Heart right ventricle (tissue), 16 donors: ENCODE measurements at regions not wholly inside any gene's neighbourhood (a gene's known extent, or its start where the extent isn't known, plus 50 kb on each side); places are given as distances from the start of the nearest gene placed in this dataset.

Source experiments
- ATAC-seq, 8 donors: fragments of 200-7000 bp; cut with Tn5 transposase; one replicate each; pipeline ENCODE4 v1.9.1; 2020; ENCODE audit warnings: mild to moderate bottlenecking in 8 of 8, moderate library complexity in 8 of 8, moderate number of reproducible peaks in 1 of 8
- DNase-seq, 2 donors: peaks; one replicate each; pipeline ENCODE4 v3.0.0-alpha.2; 2020
- H3K27ac ChIP-seq, 10 donors: fragments of 200-600 bp; sonication (generic) in 2 of 10; one replicate each; pipeline versions ENCODE4 v1.5.0 to v1.8.0; 2020 to 2022; ENCODE audit warnings: mild to moderate bottlenecking in 3 of 10
- H3K27me3 ChIP-seq, 7 donors: fragments of 200-600 bp; one replicate each; pipeline ENCODE4 v1.8.0; 2021 to 2022; ENCODE audit warnings: mild to moderate bottlenecking in 2 of 7
- H3K36me3 ChIP-seq, 9 donors: fragments of 200-600 bp; sonication (generic) in 1 of 9; one replicate each; pipeline versions ENCODE4 v1.5.0 to v1.8.0; 2020 to 2022; ENCODE audit warnings: mild to moderate bottlenecking in 2 of 9
- H3K4me1 ChIP-seq, 9 donors: fragments of 200-600 bp; sonication (generic) in 1 of 9; one replicate each; pipeline versions ENCODE4 v1.5.0 to v1.8.0; 2020 to 2022; ENCODE audit warnings: mild to moderate bottlenecking in 4 of 9
- H3K4me3 ChIP-seq, 10 donors: fragments of 200-600 bp; sonication (generic) in 2 of 10; one replicate each; pipeline versions ENCODE4 v1.5.0 to v1.8.0; 2020 to 2022; ENCODE audit warnings: mild to moderate bottlenecking in 7 of 10, moderate library complexity in 2 of 10
- H3K9me3 ChIP-seq, 11 donors: fragments of 200-600 bp in 10 of 11; sonication (generic) in 2 of 11; one replicate each; pipeline versions ENCODE4 v1.5.0 to v1.8.0; 2013 to 2022; ENCODE audit warnings: mild to moderate bottlenecking in 2 of 11, control low read depth in 1 of 11, moderate library complexity in 1 of 11
- WGBS, 2 donors: extraction: QIAGEN DNeasy Blood & Tissue Kit; methylation state at CpG; one replicate each; pipeline ENCODE4 v1.1.7; 2013; ENCODE audit warnings: inconsistent platforms in 1 of 2; 5-methylcytosine and 5-hydroxymethylcytosine counted together
- intact Hi-C, 10 donors: fragments of 100-400 bp; cut with DNase I; formaldehyde crosslinking; loops; one replicate each; pipeline versions ENCODE4 v1.11.1 to v1.14.2; 2022
- TF ChIP-seq, protein P1 (sequence below), 9 donors: fragments of 200-600 bp; sonication (generic) in 2 of 9; IDR thresholded peaks; one replicate each; pipeline versions ENCODE4 v1.5.0 to v1.8.0; 2021 to 2022; ENCODE audit warnings: antibody characterized with exemption in 9 of 9, mild to moderate bottlenecking in 5 of 9, moderate library complexity in 1 of 9
- donor health status: Arrhythmogenic right ventricular cardiomyopathy.
- donor health status: ischemic (EF 13 %, LVEDD 7.1; RV severe dilation, severe dysfunction).
- donor health status: healthy with polysubstance abuse.
- donor health status: DM: no; HTN: yes; CAD: no.
- donor health status: DM: no; HTN: no; CAD: no.
- donor health status: ischemic (EF 25% LVEDD 6.9; RV normal size, moderate dysfunction).
- donor health status: ischemic (EF 25% LVEDD 5.7; RV mildly dilated, moderate dysfunction).
- donor health status: healthy.
- donor health status: DM: yes; HTN: yes; CAD: no.
- donor health status: Ischemic cardiomyopathy.
- donor health status: ischemic (EF 35%, LVEDD 5.7; RV mildly dilated, moderate dysfunction).
- donor health status: nonischemic (EF 11% LVEDD 7.7; RV severe dilation, severe dysfunction).
- donor health status: DM: yes; HTN: yes; CAD: no.
- donor health status: PGD.
- donor health status: ischemic (EF 29% LVEDD 5.4; RV normal size, mild dysfunction).
- donor health status: nonischemic (EF 23%, LVEDD 6.1; RV moderate dilation, normal function).

DNA sequence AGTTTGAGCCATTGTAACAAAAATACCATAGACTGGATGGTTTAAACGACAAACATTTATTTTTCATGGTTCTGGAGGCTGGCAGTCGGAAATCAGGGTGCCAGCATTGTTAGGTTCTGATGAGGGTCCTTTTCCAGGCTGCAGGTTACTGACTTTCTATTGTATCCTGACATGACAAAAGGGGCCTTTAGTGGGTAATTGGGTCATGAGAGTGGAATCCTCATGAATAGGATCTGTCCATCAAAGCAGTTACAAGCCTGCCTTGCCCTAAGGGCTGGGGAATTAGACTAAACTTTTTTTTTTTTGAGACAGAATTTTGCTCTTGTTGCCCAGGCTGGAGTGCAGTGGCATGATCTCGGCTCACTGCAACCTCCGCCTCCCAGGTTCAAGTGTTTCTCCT lies 347.9 kb upstream of the TSHZ2 start:
- Histone ChIP-seq H3K36me3 (no peaks in the 10 kb centered on the region), H3K4me1 (no peaks in the 10 kb centered on the region), H3K27ac (no peak overlapping the region), H3K9me3 (no peaks in the 10 kb centered on the region), H3K4me3 (no peak overlapping the region), H3K27me3 (peaks cover 0 to 13% (median 0%) of the 10 kb centered on the region in 7 donors)
- DNase-seq (no peak), ATAC-seq (no peak)
- intact Hi-C loops: no loop called here
- WGBS, 2 donors: 81 to 87% methylated on average over 4 of the region's 4 CpGs
- TF ChIP-seq, protein P1, sequence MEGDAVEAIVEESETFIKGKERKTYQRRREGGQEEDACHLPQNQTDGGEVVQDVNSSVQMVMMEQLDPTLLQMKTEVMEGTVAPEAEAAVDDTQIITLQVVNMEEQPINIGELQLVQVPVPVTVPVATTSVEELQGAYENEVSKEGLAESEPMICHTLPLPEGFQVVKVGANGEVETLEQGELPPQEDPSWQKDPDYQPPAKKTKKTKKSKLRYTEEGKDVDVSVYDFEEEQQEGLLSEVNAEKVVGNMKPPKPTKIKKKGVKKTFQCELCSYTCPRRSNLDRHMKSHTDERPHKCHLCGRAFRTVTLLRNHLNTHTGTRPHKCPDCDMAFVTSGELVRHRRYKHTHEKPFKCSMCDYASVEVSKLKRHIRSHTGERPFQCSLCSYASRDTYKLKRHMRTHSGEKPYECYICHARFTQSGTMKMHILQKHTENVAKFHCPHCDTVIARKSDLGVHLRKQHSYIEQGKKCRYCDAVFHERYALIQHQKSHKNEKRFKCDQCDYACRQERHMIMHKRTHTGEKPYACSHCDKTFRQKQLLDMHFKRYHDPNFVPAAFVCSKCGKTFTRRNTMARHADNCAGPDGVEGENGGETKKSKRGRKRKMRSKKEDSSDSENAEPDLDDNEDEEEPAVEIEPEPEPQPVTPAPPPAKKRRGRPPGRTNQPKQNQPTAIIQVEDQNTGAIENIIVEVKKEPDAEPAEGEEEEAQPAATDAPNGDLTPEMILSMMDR (IDR thresholded peaks at IDR 0.05): no peak

DNA sequence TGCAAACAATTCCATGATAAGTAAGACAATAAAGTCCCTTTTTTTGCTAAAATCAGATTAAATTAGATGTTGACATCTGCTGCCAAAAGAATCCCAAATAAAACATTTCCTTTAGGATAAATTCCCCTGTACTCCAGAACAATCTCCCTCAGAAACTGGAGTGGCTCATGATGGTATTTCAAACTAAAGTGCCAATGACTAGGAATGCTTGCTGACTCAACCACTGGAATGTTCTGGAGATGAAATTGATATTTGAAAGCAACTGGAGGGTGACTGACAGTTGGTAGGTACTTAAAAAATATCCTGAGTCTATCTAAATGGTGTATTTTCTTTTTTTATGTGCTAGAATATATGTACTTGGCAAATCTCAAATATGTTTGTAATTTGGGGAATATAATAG lies 350.1 kb upstream of the TSHZ2 start:
- H3K4me1 ChIP-seq: no peaks in the 10 kb centered on the region
- peaks cover 0 to 15% (median 0%) of the 10 kb centered on the region in 7 donors for H3K27me3 ChIP-seq
- DNase-seq (no peak), ATAC-seq (no peak)
- H3K9me3 ChIP-seq: no peaks in the 10 kb centered on the region
- no peaks in the 10 kb centered on the region for H3K36me3 ChIP-seq
- intact Hi-C loops: no loop called here
- H3K4me3 ChIP-seq: no peak overlapping the region
- H3K27ac ChIP-seq: no peak overlapping the region
- TF ChIP-seq, protein P1 (IDR thresholded peaks at IDR 0.05): no peak

DNA sequence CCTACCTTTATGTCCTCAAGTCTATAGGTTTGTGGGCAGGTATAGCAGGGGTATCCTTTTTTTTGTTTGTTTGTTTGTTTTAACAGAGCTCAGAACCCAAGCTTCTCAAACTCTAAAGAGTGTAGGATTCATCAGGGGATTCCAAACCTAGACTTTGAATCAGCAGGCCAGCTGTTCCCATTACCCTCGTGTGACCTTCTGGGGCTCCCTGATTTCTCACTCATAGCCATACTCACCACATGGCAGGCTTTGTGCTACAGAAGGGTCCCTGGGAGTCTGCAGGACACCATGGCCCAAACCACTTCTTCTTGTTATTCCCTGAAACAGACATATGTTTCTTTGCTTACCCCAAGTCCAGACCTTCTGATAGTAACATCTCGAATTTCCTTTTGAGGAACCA lies 350.8 kb upstream of the TSHZ2 start:
- no peaks in the 10 kb centered on the region for H3K4me1 ChIP-seq
- TF ChIP-seq, protein P1 (IDR thresholded peaks at IDR 0.05): no peak
- H3K9me3 ChIP-seq: no peaks in the 10 kb centered on the region
- no peak overlapping the region for H3K27ac ChIP-seq
- intact Hi-C loops: no loop called here
- no peak for ATAC-seq
- H3K4me3 ChIP-seq: no peak overlapping the region
- DNase-seq: no peak
- 59 to 63% methylated on average over 2 of the region's 2 CpGs for WGBS, 2 donors
- H3K36me3 ChIP-seq: no peaks in the 10 kb centered on the region
- peaks cover 0 to 21% (median 2%) of the 10 kb centered on the region in 7 donors for H3K27me3 ChIP-seq

DNA sequence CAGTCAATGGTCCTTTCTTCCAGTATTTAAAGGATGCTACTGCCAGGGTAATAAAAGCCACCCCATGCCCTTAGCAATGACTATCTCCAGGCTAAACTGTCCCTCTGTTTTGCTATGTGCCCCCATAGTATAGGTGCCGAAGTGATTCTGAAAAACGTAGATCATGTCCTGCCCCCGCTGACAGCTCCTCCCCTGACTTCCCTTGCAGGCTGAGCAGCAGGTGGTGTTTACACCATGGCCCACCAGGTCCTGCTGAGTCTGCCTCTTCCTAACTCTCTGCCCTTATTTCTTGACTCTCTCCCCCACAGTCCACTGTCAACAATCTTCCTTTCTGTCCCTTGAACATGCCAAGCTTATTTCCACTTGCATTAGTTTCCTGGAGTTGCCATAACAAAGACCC lies 352.5 kb upstream of the TSHZ2 start:
- no peaks in the 10 kb centered on the region for H3K36me3 ChIP-seq
- intact Hi-C loops: no loop called here
- WGBS, 2 donors: 60 to 61% methylated on average over 3 of the region's 3 CpGs
- no peaks in the 10 kb centered on the region for H3K9me3 ChIP-seq
- no peaks in the 10 kb centered on the region for H3K4me1 ChIP-seq
- H3K4me3 ChIP-seq: no peak overlapping the region
- TF ChIP-seq, protein P1 (IDR thresholded peaks at IDR 0.05): no peak
- H3K27ac ChIP-seq: no peak overlapping the region
- DNase-seq (no peak), ATAC-seq (no peak)
- peaks cover 0 to 21% (median 4%) of the 10 kb centered on the region in 7 donors for H3K27me3 ChIP-seq

DNA sequence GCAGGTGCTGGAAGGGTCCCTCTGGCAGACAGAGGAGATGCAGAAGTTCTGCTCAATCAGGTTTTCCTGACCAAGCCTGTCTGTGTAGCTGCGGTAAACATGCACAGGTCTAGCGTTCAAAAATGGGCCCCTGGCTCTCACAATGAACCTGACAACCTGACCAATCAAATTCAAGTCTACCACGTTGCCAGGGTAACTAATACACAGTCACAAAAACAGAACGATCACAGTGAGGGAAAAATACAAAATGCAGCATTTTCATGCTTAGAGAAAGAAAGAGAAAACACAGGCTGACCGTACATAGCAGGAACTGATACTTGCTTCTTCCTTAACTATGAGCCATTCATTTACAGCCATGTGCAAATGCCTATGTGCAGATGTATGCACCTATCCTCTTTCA lies 353.1 kb upstream of the TSHZ2 start:
- no peaks in the 10 kb centered on the region for H3K9me3 ChIP-seq

More for the DNA sequence above, 353.1 kb upstream of the TSHZ2 start:
- intact Hi-C loops: no loop called here
- ATAC-seq (no peak), DNase-seq (no peak)
- peaks cover 0 to 21% (median 4%) of the 10 kb centered on the region in 7 donors for H3K27me3 ChIP-seq
- H3K36me3 ChIP-seq: no peaks in the 10 kb centered on the region
- H3K27ac ChIP-seq: no peak overlapping the region
- TF ChIP-seq, protein P1 (IDR thresholded peaks at IDR 0.05): no peak
- H3K4me3 ChIP-seq: no peak overlapping the region
- 55 to 62% methylated on average over 5 of the region's 5 CpGs for WGBS, 2 donors
- H3K4me1 ChIP-seq: no peaks in the 10 kb centered on the region
